NCI-H1105 treated with DMSO at 0.1 percent for 48 hours (cell line): ENCODE measurements at regions not wholly inside any gene's neighbourhood (a gene's known extent, or its start where the extent isn't known, plus 50 kb on each side); places are given as distances from the start of the nearest gene placed in this dataset.

Experiments
- DNase-seq: peaks from one replicate; lab custom pipeline; 2025; lab: John Stamatoyannopoulos, UW

GRCh38 chr14:24693353-24693737 is 59.4 kb upstream of the GZMB start:
- DNase-seq = no peak

- no peak for DNase-seq
Observed at GRCh38 chr14:24692382-24693352, 58.7 kb upstream of the GZMB start.

GRCh38 chr14:24690492-24690891 is 56.5 kb upstream of the GZMB start:
- no peak for DNase-seq

- no peak for DNase-seq
Observed at GRCh38 chr14:24688030-24688658, 54.2 kb upstream of the GZMB start.
